T-cell (primary cell): ENCODE measurements at regions not wholly inside any gene's neighbourhood (a gene's known extent, or its start where the extent isn't known, plus 50 kb on each side); places are given as distances from the start of the nearest gene placed in this dataset.

Experiments
- ATAC-seq, 4 experiments: fragments of 200-7000 bp in 3 of 4; fragments of 150-1000 bp in 1 of 4; cut with Tn5 transposase; replicated peaks in 1 of 4; 1 replicate in 3 of 4; 2 replicates in 1 of 4; pipeline ENCODE4 v1.10.0; 2021; ENCODE audit warnings: moderate library complexity in 3 of 4, mild to moderate bottlenecking in 2 of 4, moderate number of reproducible peaks in 1 of 4
- CTCF ChIA-PET, 2 donors: fragments of 300-600 bp; sonication (Branson Sonifier 250); formaldehyde crosslinking; loops; one replicate each; lab custom pipeline; 2022; ENCODE audit warnings: antibody characterized with exemption in 2 of 2; lab: Charles Lee
- POLR2A ChIA-PET, 2 donors: fragments of 300-600 bp; sonication (Branson Sonifier 250); formaldehyde crosslinking; loops; one replicate each; lab custom pipeline; 2022; ENCODE audit warnings: antibody characterized with exemption in 2 of 2; lab: Charles Lee
- DNase-seq, 35 experiments: peaks; one replicate each; pipeline versions ENCODE4 v3.0.0 to v3.0.0-alpha.2; 2013 to 2023
- H3K27ac ChIP-seq: one replicate; pipeline ENCODE4 v1.5.1; 2013; ENCODE audit warnings: low read length
- H3K27me3 ChIP-seq, 2 experiments: replicated peaks in 1 of 2; 1 replicate in 1 of 2; 2 replicates in 1 of 2; pipeline versions ENCODE4 v1.6.1 to v1.7.0; 2013; ENCODE audit warnings: low read length in 1 of 2, mixed read lengths in 1 of 2; ENCODE audit not compliant: control insufficient read depth in 2 of 2, insufficient read depth in 2 of 2; ENCODE audit errors: extremely low read depth in 1 of 2
- H3K36me3 ChIP-seq, 2 donors: 1 replicate in 1 of 2; 2 replicates in 1 of 2; pipeline versions ENCODE4 v1.6.1 to v1.7.0; 2013; ENCODE audit warnings: low read length in 1 of 2; ENCODE audit not compliant: control insufficient read depth in 2 of 2, insufficient read depth in 1 of 2; ENCODE audit errors: extremely low read depth in 1 of 2
- H3K4me1 ChIP-seq, 2 experiments: 1 replicate in 1 of 2; 2 replicates in 1 of 2; pipeline versions ENCODE4 v1.6.1 to v1.7.0; 2013; ENCODE audit warnings: low read length in 2 of 2, mixed read lengths in 1 of 2; ENCODE audit not compliant: insufficient read depth in 2 of 2, control insufficient read depth in 1 of 2; ENCODE audit errors: extremely low read depth in 1 of 2
- H3K4me3 ChIP-seq, 2 donors: 1 replicate in 1 of 2; 2 replicates in 1 of 2; pipeline versions ENCODE4 v1.5.1 to v1.7.0; 2013; ENCODE audit warnings: mild to moderate bottlenecking in 2 of 2, low read length in 1 of 2, moderate library complexity in 1 of 2; ENCODE audit not compliant: control insufficient read depth in 1 of 2; ENCODE audit errors: extremely low read depth in 1 of 2
- H3K9me3 ChIP-seq: 2 replicates; pipeline ENCODE4 v1.7.0; 2013
- H3K27ac Mint-ChIP-seq, 2 donors: one replicate each; pipeline ENCODE4 v1.8.0; 2020 to 2021; ENCODE audit warnings: mild to moderate bottlenecking in 2 of 2, mixed read lengths in 2 of 2
- H3K27me3 Mint-ChIP-seq, 2 donors: one replicate each; pipeline ENCODE4 v1.8.0; 2021 to 2022; ENCODE audit warnings: mixed read lengths in 2 of 2
- H3K36me3 Mint-ChIP-seq: one replicate; pipeline ENCODE4 v1.8.0; 2021; ENCODE audit warnings: mixed read lengths
- H3K4me1 Mint-ChIP-seq, 3 donors: one replicate each; pipeline ENCODE4 v1.8.0; 2020 to 2022; ENCODE audit warnings: mixed read lengths in 3 of 3, mild to moderate bottlenecking in 1 of 3
- H3K4me3 Mint-ChIP-seq, 3 donors: one replicate each; pipeline ENCODE4 v1.8.0; 2020 to 2022; ENCODE audit warnings: mild to moderate bottlenecking in 3 of 3, mixed read lengths in 3 of 3, moderate library complexity in 3 of 3
- H3K9me3 Mint-ChIP-seq, 3 donors: one replicate each; pipeline ENCODE4 v1.8.0; 2020 to 2022; ENCODE audit warnings: mixed read lengths in 3 of 3
- WGBS: methylation state at CpG from one replicate; pipeline ENCODE4 v1.1.5; 2013; ENCODE audit warnings: missing lambda C conversion rate; ENCODE audit not compliant: insufficient coverage; 5-methylcytosine and 5-hydroxymethylcytosine counted together

DNA sequence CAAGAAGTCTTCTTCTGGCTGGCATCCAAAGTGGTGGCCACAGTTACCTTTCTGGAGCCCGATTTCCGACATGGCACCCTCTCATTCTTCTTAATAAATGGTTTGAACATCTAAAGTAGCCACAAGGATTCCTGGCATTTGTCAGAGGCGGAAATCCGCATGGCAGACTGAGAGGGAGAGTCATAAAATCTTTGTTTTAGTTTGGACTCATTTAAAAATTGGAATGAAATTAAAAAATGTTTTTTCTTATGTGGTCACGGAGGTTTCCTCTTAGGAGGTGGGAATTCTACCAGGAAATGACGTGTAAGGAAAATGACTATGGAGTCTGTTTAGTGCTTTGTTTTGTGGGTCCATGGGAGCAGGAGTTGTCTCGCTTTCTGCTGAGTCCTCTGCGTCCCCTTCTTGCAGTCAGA lies 133.0 kb upstream of the PTCH1 start:
- no peaks in the 10 kb centered on the region for H3K4me1 ChIP-seq
- ATAC-seq = no peak
- 60% methylated on average over 4 of the region's 8 CpGs for WGBS

DNA sequence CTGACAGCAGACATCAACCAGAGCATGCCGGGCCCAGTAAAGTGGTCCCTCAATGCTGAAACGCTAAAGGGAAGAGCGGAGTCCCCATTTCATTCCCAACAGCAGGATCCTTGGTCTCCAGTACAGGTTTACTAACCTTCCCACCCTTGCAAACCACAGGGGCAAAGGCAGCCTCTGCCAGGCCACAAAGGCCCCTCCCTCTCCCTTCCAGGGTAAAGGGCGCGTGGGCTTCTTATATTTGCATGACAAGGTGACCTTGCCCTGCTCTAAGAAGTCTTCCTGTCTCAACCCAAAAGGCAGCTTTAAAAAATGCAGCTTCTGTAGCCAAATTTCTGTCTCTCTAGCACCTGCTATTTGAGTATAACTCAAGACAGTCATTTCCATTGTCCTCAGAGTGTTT lies 131.5 kb upstream of the PTCH1 start:
- no peak overlapping the region for H3K27ac ChIP-seq
- H3K4me1 ChIP-seq = no peaks in the 10 kb centered on the region
- H3K27ac Mint-ChIP-seq = no peak overlapping the region
- DNase-seq = no peak
- CTCF ChIA-PET = no interaction called here
- H3K9me3 Mint-ChIP-seq = peaks cover 0 to 3% (median 0%) of the 10 kb centered on the region in 3 donors
- H3K4me1 Mint-ChIP-seq = peaks cover 0 to 6% (median 2%) of the 10 kb centered on the region in 3 donors
- H3K36me3 Mint-ChIP-seq = no peaks in the 10 kb centered on the region
- H3K27me3 ChIP-seq = no peaks in the 10 kb centered on the region
- POLR2A ChIA-PET = no interaction called here
- no peak overlapping the region for H3K4me3 Mint-ChIP-seq
- 94% methylated on average over 3 of the region's 5 CpGs for WGBS
- H3K27me3 Mint-ChIP-seq = no peaks in the 10 kb centered on the region
- no peak overlapping the region for H3K4me3 ChIP-seq
- H3K36me3 ChIP-seq = no peaks in the 10 kb centered on the region
- no peaks in the 10 kb centered on the region for H3K9me3 ChIP-seq
- no peak for ATAC-seq

More for the DNA sequence above, 133.0 kb upstream of the PTCH1 start:
- Histone ChIP-seq H3K4me3 (no peak overlapping the region), H3K27ac (no peak overlapping the region), H3K27me3 (no peaks in the 10 kb centered on the region), H3K9me3 (no peaks in the 10 kb centered on the region), H3K36me3 (no peaks in the 10 kb centered on the region)
- no peak for DNase-seq
- H3K36me3 Mint-ChIP-seq = no peaks in the 10 kb centered on the region
- no peak overlapping the region for H3K4me3 Mint-ChIP-seq
- CTCF ChIA-PET = no interaction called here
- no peaks in the 10 kb centered on the region for H3K27me3 Mint-ChIP-seq
- no peak overlapping the region for H3K27ac Mint-ChIP-seq
- peaks cover 0 to 6% (median 2%) of the 10 kb centered on the region in 3 donors for H3K4me1 Mint-ChIP-seq
- POLR2A ChIA-PET = no interaction called here
- H3K9me3 Mint-ChIP-seq = peaks cover 0 to 3% (median 0%) of the 10 kb centered on the region in 3 donors

GRCh38 chr9:95645992-95646391 lies 129.2 kb upstream of the PTCH1 start:
- Mint-ChIP-seq H3K9me3 (peaks cover 0 to 3% (median 0%) of the 10 kb centered on the region in 3 donors), H3K27me3 (no peaks in the 10 kb centered on the region), H3K36me3 (no peaks in the 10 kb centered on the region), H3K27ac (no peak overlapping the region), H3K4me3 (no peak overlapping the region), H3K4me1 (peaks cover 0 to 6% (median 2%) of the 10 kb centered on the region in 3 donors)
- Histone ChIP-seq H3K9me3 (no peaks in the 10 kb centered on the region), H3K27me3 (no peaks in the 10 kb centered on the region), H3K4me3 (no peak overlapping the region), H3K27ac (no peak overlapping the region), H3K36me3 (no peaks in the 10 kb centered on the region), H3K4me1 (no peaks in the 10 kb centered on the region)
- ATAC-seq (no peak), DNase-seq (no peak)
- ChIA-PET CTCF (interaction anchor here in 1 of 2 donors (0.5 kb wide), 1 partner anchor 11 kb away, joined by 4 read pairs; no protein-coding TSS in a partner anchor), POLR2A (no interaction called here)

DNA sequence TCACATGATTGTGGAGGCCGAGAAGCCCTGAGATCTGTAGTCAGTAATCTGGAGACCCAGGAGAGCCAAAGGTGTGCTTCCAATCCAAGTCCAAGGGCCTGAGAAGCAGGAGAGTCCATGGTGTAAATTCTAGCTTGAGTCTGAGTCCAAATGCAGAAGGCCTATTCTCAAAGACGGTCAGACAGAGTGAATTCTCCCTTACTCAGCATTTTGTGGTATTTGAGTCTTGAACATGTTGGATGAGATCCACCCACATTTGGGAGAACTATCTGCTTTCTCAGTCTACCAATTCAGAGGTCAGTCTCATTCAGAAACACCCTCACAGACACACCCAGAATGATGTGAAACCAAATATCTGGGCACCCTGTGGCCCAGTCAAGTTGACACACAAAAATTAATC lies 128.8 kb upstream of the PTCH1 start:
- CTCF ChIA-PET = interaction anchor here in 1 of 2 donors (0.5 kb wide), 1 partner anchor 10 kb away, joined by 4 read pairs; no protein-coding TSS in a partner anchor
- no peak for ATAC-seq
- H3K9me3 Mint-ChIP-seq = peaks cover 0 to 3% (median 0%) of the 10 kb centered on the region in 3 donors
- peaks cover 0 to 3% of the 10 kb centered on the region in 2 donors for H3K27me3 Mint-ChIP-seq
- Histone ChIP-seq H3K9me3 (no peaks in the 10 kb centered on the region), H3K4me3 (no peak overlapping the region), H3K36me3 (no peaks in the 10 kb centered on the region), H3K27ac (no peak overlapping the region), H3K4me1 (no peaks in the 10 kb centered on the region), H3K27me3 (no peaks in the 10 kb centered on the region)
- DNase-seq = no peak
- POLR2A ChIA-PET = no interaction called here
- WGBS = 80% methylated on average over 1 of the region's 2 CpGs
- H3K36me3 Mint-ChIP-seq = no peaks in the 10 kb centered on the region
- H3K4me3 Mint-ChIP-seq = no peak overlapping the region
- peaks cover 0 to 5% (median 2%) of the 10 kb centered on the region in 3 donors for H3K4me1 Mint-ChIP-seq
- H3K27ac Mint-ChIP-seq = no peak overlapping the region

DNA sequence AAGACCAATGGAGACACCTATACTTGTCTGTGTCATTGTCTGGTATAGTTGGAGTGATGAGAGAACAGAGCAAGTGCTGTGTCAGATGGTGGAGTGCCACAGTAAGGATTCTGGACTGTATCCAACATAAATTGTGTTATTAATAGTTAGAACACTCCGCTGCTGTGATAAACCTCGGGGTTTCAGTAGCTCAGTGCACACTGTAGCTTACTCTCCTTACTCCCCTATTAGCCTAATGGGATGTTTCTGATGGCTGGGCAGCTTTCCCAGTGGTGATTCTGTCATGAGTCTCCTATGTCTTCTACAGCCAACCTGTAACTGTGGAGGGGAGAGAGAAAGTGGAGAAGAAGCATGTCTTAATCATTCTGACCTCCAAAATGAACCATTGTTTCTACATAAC lies 127.6 kb upstream of the PTCH1 start:
- POLR2A ChIA-PET = no interaction called here
- Mint-ChIP-seq H3K9me3 (peaks cover 0 to 3% (median 0%) of the 10 kb centered on the region in 3 donors), H3K36me3 (no peaks in the 10 kb centered on the region), H3K27me3 (peaks cover 2 to 10% of the 10 kb centered on the region in 2 donors), H3K4me3 (no peak overlapping the region), H3K27ac (no peak overlapping the region), H3K4me1 (no peaks in the 10 kb centered on the region)
- DNase-seq (no peak), ATAC-seq (no peak)
- no peaks in the 10 kb centered on the region for H3K4me1 ChIP-seq
- WGBS = no CpG with 5 or more reads among the region's 2 CpGs
- no peaks in the 10 kb centered on the region for H3K9me3 ChIP-seq
- H3K27me3 ChIP-seq = no peaks in the 10 kb centered on the region
- CTCF ChIA-PET = no interaction called here
- H3K36me3 ChIP-seq = no peaks in the 10 kb centered on the region
- no peak overlapping the region for H3K27ac ChIP-seq
- no peak overlapping the region for H3K4me3 ChIP-seq

- H3K27me3 Mint-ChIP-seq = peaks cover 2 to 16% of the 10 kb centered on the region in 2 donors
- no peaks in the 10 kb centered on the region for H3K4me1 ChIP-seq
- CTCF ChIA-PET = interaction anchor here in 1 of 2 donors (0.5 kb wide), 1 partner anchor 12 kb away, joined by 4 read pairs; no protein-coding TSS in a partner anchor
These were observed 126.8 kb upstream of the PTCH1 start for GRCh38 chr9:95643619-95644018.

DNA sequence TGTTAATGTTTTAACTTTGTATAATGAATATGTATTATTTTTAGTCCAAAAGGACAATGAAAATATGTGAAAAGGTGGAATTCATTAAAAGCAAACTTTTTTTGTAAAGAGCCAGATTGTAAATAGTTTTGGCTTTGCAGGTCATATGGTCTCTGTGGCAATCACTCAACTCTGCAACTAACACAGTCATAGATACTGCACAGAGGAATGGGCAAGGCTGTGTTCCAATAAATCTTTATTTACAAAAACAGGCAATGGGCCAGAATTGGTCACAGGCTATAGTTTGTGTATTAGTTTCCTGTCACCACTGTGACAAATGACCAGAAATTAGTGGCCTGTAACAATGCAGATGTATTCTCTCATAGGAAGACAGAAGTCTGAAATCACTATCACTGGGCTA lies 125.4 kb upstream of the PTCH1 start:
- no peak overlapping the region for H3K27ac ChIP-seq
- H3K36me3 Mint-ChIP-seq = no peaks in the 10 kb centered on the region
- DNase-seq (no peak), ATAC-seq (no peak)
- ChIA-PET CTCF (no interaction called here), POLR2A (no interaction called here)
- H3K4me3 Mint-ChIP-seq = no peak overlapping the region
- H3K9me3 Mint-ChIP-seq = peaks cover 0 to 11% (median 7%) of the 10 kb centered on the region in 3 donors
- H3K27me3 ChIP-seq = no peaks in the 10 kb centered on the region
- H3K9me3 ChIP-seq = no peaks in the 10 kb centered on the region
- peaks cover 2 to 23% of the 10 kb centered on the region in 2 donors for H3K27me3 Mint-ChIP-seq
- no peaks in the 10 kb centered on the region for H3K36me3 ChIP-seq
- no peak overlapping the region for H3K4me3 ChIP-seq
- no peaks in the 10 kb centered on the region for H3K4me1 Mint-ChIP-seq
- H3K4me1 ChIP-seq = no peaks in the 10 kb centered on the region
- no peak overlapping the region for H3K27ac Mint-ChIP-seq

More at GRCh38 chr9:95643619-95644018, 126.8 kb upstream of the PTCH1 start:
- no peaks in the 10 kb centered on the region for H3K9me3 ChIP-seq
- peaks cover 0 to 3% (median 0%) of the 10 kb centered on the region in 3 donors for H3K9me3 Mint-ChIP-seq
- H3K36me3 ChIP-seq = no peaks in the 10 kb centered on the region
- ATAC-seq (no peak), DNase-seq (no peak)
- H3K27me3 ChIP-seq = no peaks in the 10 kb centered on the region
- no peak overlapping the region for H3K27ac Mint-ChIP-seq
- no peaks in the 10 kb centered on the region for H3K4me1 Mint-ChIP-seq
- no peak overlapping the region for H3K4me3 Mint-ChIP-seq
- POLR2A ChIA-PET = no interaction called here
- WGBS = no CpG with 5 or more reads among the region's 4 CpGs
- no peak overlapping the region for H3K4me3 ChIP-seq
- H3K36me3 Mint-ChIP-seq = no peaks in the 10 kb centered on the region
- H3K27ac ChIP-seq = no peak overlapping the region
